ENCODE measurements at regions not wholly inside any gene's neighbourhood (a gene's known extent, or its start where the extent isn't known, plus 50 kb on each side); places are given as distances from the start of the nearest gene placed in this dataset.

DNA sequence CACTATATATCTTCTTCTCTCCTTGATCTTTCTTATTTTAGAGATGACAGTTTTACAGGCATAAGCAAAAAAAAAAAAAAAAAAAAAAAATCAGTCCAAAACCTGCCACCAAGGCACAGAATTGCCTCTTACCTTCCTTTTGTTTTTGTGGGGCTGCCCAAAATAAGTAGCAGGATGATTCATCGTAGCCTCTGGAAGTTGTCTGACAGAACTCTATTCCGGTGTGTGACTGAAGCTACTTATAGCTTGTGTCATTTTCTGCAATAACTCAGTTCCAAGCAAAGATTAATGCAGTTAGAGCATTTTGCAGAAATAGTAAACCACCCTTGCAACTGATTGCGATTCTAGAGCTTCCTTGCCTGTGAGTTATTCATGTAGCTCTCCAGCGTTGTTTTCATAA is 186.8 kb downstream of the KIF2B start:
- Histone ChIP-seq H3K9ac (replicated peaks in 1 of 4; ENCODE audit: extremely low read depth in 1 of 4, low read depth in 3 of 4, low read length in 3 of 4) (no peak overlapping the region), H3K14ac (ENCODE audit: insufficient read length) (no peak overlapping the region), H3K27ac (ENCODE audit: low read depth, low read length) (no peak overlapping the region), H3K23ac (ENCODE audit: insufficient read length) (no peak overlapping the region), H2AFZ (ENCODE audit: low read length) (no peak overlapping the region), H3K4me3 (ENCODE audit: extremely low read depth in 1 of 4, insufficient read depth in 2 of 4, low read depth in 3 of 4, low read length in 4 of 4) (no peak overlapping the region), H3K4ac (replicated peaks; ENCODE audit: insufficient read length, low read depth, low read length) (no peak overlapping the region), H4K20me1 (replicated peaks in 1 of 2; ENCODE audit: control insufficient read depth in 1 of 2, insufficient read depth in 2 of 2, low read length in 2 of 2) (no peaks in the 10 kb centered on the region), H3K27me3 (replicated peaks in 1 of 4; ENCODE audit: control insufficient read depth in 3 of 4, extremely low read depth in 1 of 4, insufficient read depth in 3 of 4, low read length in 3 of 4) (no peaks in the 10 kb centered on the region), H2BK20ac (ENCODE audit: low read length) (no peak overlapping the region), H3K79me2 (ENCODE audit: control insufficient read depth in 1 of 2, insufficient read depth in 2 of 2, low read length in 2 of 2) (no peaks in the 10 kb centered on the region), H2BK120ac (replicated peaks; ENCODE audit: low read depth, low read length) (no peak overlapping the region), H2BK15ac (ENCODE audit: low read length) (no peak overlapping the region), H3K23me2 (ENCODE audit: low read depth, low read length) (no peaks in the 10 kb centered on the region; the same call in 1 of the 2 replicates), H4K5ac (ENCODE audit: insufficient read length, low read depth, low read length) (no peak overlapping the region), H3K56ac (replicated peaks; ENCODE audit: insufficient read length, low read depth, low read length) (no peak overlapping the region), H2BK12ac (ENCODE audit: low read depth, low read length) (no peak overlapping the region), H2AK5ac (ENCODE audit: low read depth, low read length) (no peak overlapping the region), H3K9me3 (ENCODE audit: insufficient read depth in 2 of 2, low read depth in 1 of 2, low read length in 1 of 2) (no peaks in the 10 kb centered on the region), H3K4me2 (ENCODE audit: insufficient read depth in 1 of 2, low read depth in 2 of 2, low read length in 2 of 2) (no peak overlapping the region), H3K79me1 (ENCODE audit: low read depth, low read length) (no peaks in the 10 kb centered on the region), H4K8ac (ENCODE audit: extremely low read depth, insufficient read depth, low read length) (no peak overlapping the region), H4K91ac (replicated peaks; ENCODE audit: insufficient read length, low read length) (no peak overlapping the region), H3K36me3 (ENCODE audit: control insufficient read depth in 2 of 4, insufficient read depth in 4 of 4, low read length in 3 of 4) (no peaks in the 10 kb centered on the region), H3K18ac (ENCODE audit: extremely low read depth, low read length) (no peak overlapping the region), H2BK5ac (ENCODE audit: low read depth, low read length) (no peak overlapping the region), H3K4me1 (replicated peaks in 1 of 4; ENCODE audit: control insufficient read depth in 3 of 4, insufficient read depth in 4 of 4, low read length in 3 of 4) (no peaks in the 10 kb centered on the region)
- 96% methylated on average over 4 of the region's 4 CpGs; no CpG with 5 or more reads in 1 of the 2 experiments for WGBS, 2 experiments (ENCODE audit: extremely low coverage in 1 of 2, insufficient coverage in 1 of 2, insufficient read length in 1 of 2, insufficient replicate concordance in 2 of 2, low coverage in 1 of 2, low lambda C conversion rate in 2 of 2, missing lambda C conversion rate in 1 of 2)
- ChIA-PET CTCF (ENCODE audit: partially characterized antibody) (no interaction called here), POLR2A (ENCODE audit: partially characterized antibody) (no interaction called here)
- no peak for TF ChIP-seq GABPA (IDR thresholded peaks at IDR 0.05; ENCODE audit: borderline replicate concordance, insufficient read depth, low read length)
- no peak for TF ChIP-seq RFX5 (IDR thresholded peaks at IDR 0.05; ENCODE audit: borderline replicate concordance, low read depth, low read length)
- TF ChIP-seq SP1 (IDR thresholded peaks at IDR 0.05; ENCODE audit: low read depth, low read length), result no peak
- TF ChIP-seq KDM1A (IDR thresholded peaks at IDR 0.05; ENCODE audit: borderline replicate concordance, low read length), result no peak
- no peak for TF ChIP-seq ZNF274 (IDR thresholded peaks at IDR 0.05; ENCODE audit: borderline replicate concordance, extremely low read depth, low read length)
- TF ChIP-seq RXRA (IDR thresholded peaks at IDR 0.05; ENCODE audit: insufficient read depth, low read depth, low read length), result no peak
- no peak for TF ChIP-seq ATF3 (IDR thresholded peaks at IDR 0.05; ENCODE audit: insufficient read depth, low read depth, low read length)
- DNase-seq (ENCODE audit: low read depth in 1 of 2, low spot score in 2 of 2) (no peak), FAIRE-seq (no peak)
